MV-4-11 (cell line): ENCODE measurements at regions not wholly inside any gene's neighbourhood (a gene's known extent, or its start where the extent isn't known, plus 50 kb on each side); places are given as distances from the start of the nearest gene placed in this dataset.
"Not testable (repeated sequence)": the region's sequence is repeated elsewhere in the genome, so short reads cannot be mapped to it uniquely, and the experiment has no call there.

Source experiments
- DNase-seq: peaks from one replicate; lab custom pipeline; 2025; lab: John Stamatoyannopoulos, UW

DNA sequence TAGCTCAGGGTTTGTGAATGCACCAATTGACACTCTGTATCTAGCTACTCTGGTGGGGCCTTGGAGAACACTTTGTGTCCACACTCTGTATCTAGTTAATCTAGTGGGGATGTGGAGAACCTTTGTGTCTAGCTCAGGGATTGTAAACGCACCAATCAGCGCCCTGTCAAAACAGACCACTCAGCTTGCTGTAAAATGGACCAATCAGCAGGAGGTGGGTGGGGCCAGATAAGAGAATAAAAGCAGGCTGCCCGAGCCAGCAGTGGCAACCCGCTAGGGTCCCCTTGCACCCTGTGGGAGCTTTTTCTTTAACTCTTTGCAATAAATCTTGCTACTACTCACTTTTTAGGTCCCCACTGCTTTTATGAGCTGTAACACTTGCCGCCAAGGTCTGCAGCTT is 115.6 kb upstream of the MBNL1 start:
- DNase-seq: not testable (repeated sequence)

GRCh38 chr3:152155246-152156020 is 113.3 kb upstream of the MBNL1 start:
- DNase-seq: no peak

DNA sequence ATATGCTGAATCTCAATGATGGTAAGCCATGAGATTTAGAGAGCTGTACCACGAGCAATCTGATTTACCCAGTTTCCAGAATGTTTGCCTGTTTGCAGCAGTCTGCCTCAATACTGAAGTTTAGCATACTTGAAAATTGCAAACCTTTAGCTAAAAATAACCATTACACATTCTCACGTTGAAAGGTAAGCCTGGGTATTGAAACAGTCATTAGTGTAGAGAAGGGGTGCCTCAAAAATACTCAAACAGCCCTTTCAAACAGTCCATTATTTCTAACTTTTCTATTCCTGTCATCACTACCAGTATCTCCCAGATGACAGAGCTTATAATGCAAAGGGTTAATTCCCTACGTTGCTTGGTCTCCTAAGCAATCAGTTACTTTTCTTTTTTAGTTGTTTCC is 111.8 kb upstream of the MBNL1 start:
- DNase-seq: no peak

- DNase-seq: no peak
Observed at GRCh38 chr3:152157337-152157736, 111.4 kb upstream of the MBNL1 start.

GRCh38 chr3:152159328-152159727 is 109.4 kb upstream of the MBNL1 start:
- DNase-seq: no peak

GRCh38 chr3:152160350-152161011 is 108.2 kb upstream of the MBNL1 start:
- DNase-seq: no peak

DNA sequence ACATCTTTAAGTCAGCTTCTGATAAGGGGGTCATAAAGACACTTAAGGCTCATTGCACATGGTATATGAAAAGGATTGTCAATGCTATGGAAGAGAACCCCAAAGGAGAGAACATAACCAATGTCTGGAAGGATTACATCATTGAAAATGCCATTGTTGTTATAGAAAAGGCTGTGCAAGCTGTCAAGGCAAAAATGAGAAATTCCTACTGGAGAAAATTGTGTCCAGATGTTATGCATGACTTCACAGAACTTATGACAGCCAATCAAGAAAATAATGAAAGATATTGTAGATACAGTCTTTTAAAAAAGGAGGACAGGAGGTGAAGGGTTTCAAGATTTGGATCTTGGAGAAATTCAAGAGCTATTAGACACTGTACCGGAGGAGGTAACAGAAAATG is 96.3 kb upstream of the MBNL1 start:
- no peak for DNase-seq

GRCh38 chr3:152173627-152174026 is 95.1 kb upstream of the MBNL1 start:
- no peak for DNase-seq

GRCh38 chr3:152174876-152175527 is 93.7 kb upstream of the MBNL1 start:
- DNase-seq: no peak

GRCh38 chr3:152175528-152175889 is 93.2 kb upstream of the MBNL1 start:
- DNase-seq: no peak

GRCh38 chr3:152176241-152176640 is 92.5 kb upstream of the MBNL1 start:
- DNase-seq: no peak

- DNase-seq: no peak
Observed at GRCh38 chr3:152176998-152177397, 91.7 kb upstream of the MBNL1 start.

- no peak for DNase-seq
Observed at GRCh38 chr3:152177757-152178156, 91.0 kb upstream of the MBNL1 start.

DNA sequence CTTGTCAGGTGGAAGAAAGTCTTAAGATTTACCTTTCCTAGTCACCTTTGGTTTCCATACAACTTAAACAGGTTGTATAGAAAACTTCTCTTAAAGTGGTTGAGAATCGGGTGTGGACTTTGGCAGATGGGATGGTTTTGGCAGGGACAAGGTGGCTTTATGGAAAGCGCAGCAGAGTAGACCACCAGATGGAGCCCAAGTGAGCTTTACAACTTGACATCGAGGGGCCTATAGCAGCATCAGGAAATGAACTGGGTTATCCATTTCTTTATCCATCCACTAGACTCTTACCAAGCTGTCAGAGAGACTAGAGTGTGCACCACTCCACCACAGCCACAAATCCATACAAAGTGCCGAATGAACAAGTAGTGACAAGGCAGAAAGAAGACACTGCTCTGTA is 85.3 kb upstream of the MBNL1 start:
- peak; percentile 57 for DNase-seq

GRCh38 chr3:152184971-152185686 is 83.6 kb upstream of the MBNL1 start:
- DNase-seq: peak; percentile 37

GRCh38 chr3:152185891-152186630 is 82.7 kb upstream of the MBNL1 start:
- no peak for DNase-seq

DNA sequence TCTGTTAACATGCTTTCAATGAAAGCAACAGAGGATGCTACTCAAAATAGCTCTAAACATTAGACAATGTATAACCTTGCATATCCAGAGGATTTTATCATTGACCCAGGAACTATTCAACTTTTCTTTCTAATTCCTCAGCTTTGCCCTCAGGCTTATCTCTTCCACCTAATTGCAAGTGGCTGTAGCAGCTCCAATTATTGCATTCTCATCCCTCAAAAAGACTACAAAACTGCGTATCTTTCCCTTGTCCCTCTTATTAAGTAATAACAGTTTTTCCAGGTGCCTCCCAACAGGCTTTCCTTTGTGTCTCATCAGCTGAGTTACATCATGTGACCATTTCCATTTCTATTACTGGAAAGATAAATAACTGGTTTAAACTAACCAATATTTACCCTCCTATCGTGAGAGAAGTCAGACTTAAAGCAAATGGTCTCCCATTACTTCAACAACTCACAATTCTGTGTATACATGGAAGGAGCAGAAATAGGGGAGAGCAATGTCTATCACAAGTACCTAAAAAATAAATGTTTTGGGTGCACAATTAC is 78.0 kb upstream of the MBNL1 start:
- no peak for DNase-seq

DNA sequence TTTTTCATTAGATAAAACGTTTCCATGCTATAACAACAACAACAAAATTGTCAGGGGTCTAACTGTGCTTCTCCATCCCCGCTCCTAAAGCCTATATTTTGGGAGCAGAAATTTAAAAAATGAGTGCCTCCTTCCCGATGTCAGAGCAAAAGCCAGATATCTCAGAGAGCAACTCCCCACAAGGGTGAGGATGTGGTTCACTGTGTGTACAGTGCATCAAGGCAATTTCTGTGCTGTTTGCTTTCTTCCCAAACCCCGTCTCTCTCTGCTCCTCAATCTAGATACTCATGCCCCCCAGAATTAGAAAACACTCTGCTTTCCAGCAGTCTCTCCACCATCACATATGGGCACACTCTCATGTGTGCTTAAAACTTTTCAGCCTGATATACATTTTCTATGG is 76.7 kb upstream of the MBNL1 start:
- no peak for DNase-seq

DNA sequence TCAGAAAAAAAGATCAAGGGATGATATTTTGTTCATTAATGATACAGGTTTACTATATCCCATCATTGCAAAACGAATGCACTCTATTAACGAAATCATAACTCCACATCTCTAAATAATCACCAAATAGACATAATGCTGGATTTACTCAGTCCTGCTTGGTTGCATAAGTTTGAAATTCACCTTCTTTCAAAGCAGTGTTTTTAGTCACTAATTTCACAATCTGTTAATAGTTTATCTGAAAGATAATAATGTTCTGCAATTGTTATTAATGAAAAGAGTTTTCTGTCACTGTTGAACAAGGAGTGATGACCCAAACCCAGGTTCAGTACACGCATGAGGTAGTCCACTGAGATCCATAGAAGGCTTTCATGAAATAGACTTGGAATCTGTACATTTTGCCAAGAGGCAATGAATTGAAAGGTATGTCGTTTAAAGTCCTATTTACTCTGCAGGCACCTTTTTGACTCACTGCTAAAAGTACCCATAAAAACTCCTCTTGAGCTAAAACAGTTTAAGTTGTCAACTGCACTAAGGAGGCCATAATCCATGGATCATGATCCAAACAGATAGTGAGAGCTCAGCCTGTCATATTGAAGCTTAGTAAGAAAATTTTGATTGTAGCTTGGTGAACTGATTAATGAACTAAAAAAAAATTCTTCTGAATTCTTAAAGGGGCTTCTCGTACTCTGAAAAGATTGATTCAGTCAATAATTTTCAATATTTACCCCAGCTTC is 75.6 kb upstream of the MBNL1 start:
- DNase-seq: no peak

- peak; percentile 77 for DNase-seq
Observed at GRCh38 chr3:152193673-152194267, 75.0 kb upstream of the MBNL1 start.

GRCh38 chr3:152195206-152195605 is 73.5 kb upstream of the MBNL1 start:
- DNase-seq: no peak
